HG03432 (cell line): ENCODE measurements at regions not wholly inside any gene's neighbourhood (a gene's known extent, or its start where the extent isn't known, plus 50 kb on each side); places are given as distances from the start of the nearest gene placed in this dataset.

Experiments used
- ATAC-seq: cut with Tn5 transposase; IDR thresholded peaks from one replicate; pipeline ENCODE4 v1.9.1; 2021; ENCODE audit warnings: mild to moderate bottlenecking, moderate library complexity; ENCODE audit not compliant: unreplicated experiment

GRCh38 chr5:23253621-23254198 is 253.7 kb upstream of the PRDM9 start:
- ATAC-seq: no peak

DNA sequence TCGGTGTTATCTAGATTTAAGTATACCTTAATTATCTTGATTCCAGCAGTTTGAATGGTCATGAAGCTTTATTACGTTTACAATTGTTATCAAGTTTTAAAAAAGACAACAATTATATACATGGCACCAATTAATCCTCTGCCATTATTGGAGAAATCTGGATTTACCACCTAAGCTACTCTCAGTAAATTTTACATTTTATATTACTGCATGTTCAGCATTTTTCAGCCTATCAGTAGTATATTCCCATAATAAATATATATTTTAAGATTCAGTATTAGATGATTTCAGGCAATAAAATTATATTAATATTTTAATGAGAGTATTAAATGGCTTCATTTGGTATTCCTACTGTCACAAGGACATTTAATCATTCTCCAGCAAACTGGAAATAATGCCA is 264.5 kb upstream of the PRDM9 start:
- no peak for ATAC-seq

DNA sequence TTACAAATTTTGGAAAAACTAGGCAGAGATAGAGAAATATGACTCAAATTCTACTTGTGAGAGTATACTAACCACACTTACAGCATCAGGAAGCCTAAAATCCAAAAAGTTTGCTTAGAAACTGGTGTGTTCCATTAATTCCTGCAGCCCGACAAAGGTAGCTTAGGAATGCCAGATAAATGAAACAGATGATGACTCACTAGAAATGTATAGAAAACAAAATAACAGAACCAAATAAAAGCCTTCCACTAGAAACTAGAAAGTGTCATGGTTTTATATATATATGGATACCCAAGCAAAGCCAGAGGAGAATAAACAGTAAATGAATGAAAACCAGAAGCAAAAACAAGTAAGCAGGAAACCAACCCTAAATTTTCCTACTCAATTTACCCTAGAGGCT is 272.2 kb upstream of the PRDM9 start:
- ATAC-seq: no peak

DNA sequence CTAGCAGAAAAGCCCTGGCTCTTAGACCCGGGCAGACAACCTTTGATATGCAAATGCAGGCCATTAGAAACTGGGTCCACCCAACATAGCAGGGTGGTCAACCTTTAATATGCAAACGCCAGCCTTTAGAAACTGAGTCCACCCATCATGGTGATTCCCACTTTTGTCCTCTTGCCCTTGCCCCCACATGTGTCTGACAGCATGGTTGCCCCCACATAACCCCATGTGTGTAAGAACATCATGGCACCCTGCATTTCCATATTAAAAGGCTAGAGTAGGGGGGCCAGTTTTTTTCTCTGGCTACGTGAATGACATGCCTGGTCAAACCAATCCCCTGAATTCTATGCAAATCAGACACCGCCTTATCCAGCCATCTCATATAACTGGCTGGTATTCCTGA is 273.2 kb upstream of the PRDM9 start:
- ATAC-seq: no peak

DNA sequence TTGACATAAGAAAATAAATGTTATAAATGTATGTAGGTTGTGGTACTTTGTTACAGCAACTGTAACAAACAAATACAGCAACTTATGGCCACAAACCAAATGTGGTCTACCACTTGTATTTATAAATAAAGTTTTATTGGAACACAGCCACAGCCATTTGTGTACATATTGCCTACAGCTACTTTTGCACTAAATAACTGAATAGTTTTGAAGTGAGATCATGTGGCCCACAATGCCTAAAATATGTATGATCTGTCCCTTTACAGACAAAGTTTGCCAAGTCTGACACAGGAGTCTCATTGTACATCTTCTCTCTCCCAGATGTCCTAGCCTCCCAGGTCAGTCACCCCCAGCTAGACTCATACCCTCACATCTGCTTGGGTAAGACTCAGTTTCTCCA is 283.6 kb upstream of the PRDM9 start:
- ATAC-seq: no peak

DNA sequence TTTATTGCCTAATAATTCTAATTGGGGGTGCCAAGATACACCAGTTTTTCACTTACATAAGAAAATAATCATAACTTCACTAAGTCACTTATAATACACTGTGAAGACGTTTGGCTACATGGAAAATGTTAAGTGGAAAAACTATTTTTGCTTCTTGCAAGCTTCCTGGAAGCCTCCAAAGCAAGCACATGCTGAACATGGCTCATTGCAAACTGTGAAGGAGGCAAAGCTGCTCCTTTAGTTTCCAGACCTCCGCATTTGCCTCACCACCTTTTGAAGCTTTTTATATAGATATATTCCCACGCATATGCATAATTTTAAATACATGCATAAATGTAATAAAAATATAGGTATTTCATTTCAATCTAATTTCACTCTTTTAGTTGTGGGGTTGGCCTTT is 285.6 kb upstream of the PRDM9 start:
- ATAC-seq: no peak

DNA sequence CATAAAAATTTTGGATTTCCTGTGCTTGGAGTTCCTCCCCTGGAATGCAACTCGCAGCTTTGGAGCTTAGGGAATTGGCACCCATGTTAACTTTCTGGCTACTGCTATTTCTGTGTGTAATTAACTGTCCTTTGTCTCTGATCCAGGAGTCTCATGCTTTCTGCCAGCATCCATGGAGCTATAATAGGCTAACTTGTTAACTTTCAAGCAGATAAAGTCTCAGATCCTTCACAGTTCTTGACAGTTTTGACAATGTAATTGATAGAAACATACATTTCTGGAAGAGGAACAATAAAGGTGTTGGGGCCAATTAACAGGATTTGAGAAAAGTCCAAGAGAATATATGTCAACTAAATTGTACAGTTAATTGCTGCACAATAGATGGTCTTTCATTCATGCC is 290.2 kb upstream of the PRDM9 start:
- no peak for ATAC-seq

- no peak for ATAC-seq
Measured at GRCh38 chr5:23216345-23216744, 291.1 kb upstream of the PRDM9 start.

DNA sequence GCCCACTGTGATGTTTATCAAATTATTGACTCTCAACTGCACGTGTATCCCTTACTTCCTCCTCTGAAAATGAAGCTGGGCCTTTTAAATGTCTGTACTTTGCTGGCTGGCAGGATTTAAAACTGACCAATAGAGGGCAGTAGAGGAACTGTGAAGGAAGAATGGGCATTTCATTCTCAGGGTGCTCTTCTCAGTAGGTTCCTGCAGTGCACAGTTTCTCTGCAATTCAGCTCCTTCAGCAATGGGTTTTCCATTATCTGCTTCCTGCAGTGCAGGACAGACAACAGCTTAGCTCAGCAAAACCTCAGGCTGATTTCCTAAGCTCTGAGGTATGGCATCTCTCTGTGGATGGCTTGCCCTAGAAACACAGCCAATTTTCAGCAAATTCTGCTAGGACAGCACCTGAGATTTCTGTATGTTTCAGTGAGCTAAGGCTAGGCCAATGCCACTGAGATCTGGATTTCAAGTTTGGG is 298.4 kb upstream of the PRDM9 start:
- ATAC-seq: peak; percentile 86

DNA sequence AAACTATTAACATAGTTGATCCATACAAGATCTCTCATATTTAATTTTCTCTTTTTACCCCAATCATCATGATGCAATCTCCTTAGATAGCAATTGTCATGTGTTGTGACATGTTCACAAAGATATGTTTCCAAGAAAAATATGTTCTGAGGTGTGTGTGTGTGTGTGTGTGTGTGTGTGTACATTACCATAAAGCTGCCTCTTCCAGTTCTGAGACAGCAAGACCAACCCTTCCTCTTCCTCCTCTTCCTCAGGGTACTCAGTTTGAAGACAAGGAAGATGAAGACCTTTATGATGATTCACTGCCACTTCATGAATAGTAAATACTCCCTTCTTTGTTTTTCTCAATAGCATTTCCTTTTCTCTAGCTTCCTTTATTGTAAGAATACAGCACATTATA is 303.3 kb upstream of the PRDM9 start:
- ATAC-seq: no peak

DNA sequence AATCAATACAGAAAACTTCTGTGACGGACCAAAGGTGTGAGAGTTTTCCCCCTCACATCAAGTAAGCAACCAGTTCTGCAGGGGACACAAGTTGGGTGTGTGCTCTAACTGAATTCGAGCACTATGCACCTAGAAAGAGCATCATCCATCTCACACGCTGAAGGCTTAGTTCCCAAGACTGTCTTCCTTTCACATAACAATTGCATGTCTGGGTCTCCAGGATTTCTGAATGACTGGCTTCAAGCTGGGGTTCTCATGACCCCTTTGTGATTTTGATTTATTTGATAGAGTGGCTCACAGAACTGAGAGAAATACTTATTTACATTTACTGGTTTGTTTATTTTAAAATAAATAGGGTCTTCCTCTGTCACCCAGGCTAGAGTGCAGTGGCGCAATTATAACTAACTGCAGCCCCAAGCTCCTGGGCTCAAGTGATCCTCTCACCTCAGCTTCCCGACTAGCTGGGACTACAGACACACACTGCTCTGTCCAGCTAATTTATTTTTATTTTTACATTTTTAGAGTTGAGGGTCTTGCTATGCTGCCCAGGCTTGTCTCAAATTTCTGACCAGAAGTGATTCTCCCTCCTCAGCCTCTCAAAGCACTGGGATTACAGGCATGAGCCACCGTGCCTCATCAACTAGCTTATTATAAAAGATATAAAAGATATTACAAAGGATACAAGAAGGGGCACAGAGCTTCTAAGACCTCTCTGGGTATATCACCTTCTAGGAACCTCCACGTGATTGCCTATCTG is 316.7 kb upstream of the CDH12 start:
- no peak for ATAC-seq

- no peak for ATAC-seq
Measured at GRCh38 chr5:23164971-23165370, 311.8 kb upstream of the CDH12 start.

DNA sequence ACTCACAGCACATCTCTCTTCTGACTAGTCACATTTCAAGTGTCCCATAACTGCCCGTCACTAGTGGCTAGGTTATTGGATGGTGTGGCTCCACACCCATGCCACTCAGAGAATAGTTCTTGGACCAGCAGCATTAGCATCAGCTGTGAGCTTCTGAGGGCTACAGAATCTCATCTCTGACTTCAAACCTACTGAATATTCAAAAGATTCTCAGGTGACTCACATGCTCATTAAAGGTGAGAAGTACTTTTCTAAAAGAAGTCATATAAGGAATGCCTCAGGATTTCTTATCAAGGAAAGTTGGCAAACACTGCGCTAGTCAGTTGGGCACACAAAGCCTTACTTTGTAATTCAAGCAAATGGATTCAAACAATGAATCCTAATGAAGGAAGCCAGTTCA is 305.0 kb upstream of the CDH12 start:
- no peak for ATAC-seq

GRCh38 chr5:23157716-23158115 is 304.6 kb upstream of the CDH12 start:
- no peak for ATAC-seq

DNA sequence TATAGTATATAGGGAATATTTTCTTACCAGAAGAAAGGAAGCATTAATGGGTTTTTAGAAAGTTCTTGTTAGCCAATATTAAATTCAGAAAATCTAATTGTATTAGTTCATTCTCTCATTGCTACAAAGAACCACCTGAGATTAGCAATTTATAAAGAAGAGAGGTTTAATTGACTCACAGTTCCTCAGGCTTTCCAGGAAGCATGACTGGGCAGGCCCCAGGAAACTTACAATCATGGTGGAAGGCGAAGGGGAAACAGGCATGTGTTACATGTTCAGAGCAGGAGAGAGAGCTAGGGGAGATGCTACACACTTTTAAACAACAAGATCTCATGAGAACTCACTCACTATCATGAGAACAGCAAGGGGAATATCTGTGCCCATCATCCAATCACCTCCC is 304.0 kb upstream of the CDH12 start:
- ATAC-seq: no peak

DNA sequence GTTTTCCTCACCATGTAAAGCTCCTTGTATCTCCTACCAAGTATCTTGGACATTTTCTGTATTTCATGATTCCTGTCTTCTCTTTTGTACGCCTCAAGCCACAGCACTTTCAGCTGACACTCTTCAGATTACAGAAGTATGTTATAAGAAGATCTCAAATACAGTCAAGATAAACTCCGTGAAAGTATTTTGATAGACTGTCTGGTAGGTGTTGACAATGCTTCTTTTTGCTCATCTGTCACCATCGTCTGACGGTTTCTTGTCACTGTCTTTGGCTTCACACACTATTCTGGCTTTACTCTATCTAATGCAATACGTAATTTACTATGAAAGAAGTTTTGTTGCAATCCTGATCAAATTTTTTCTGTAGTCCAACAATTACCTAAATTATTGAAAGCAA is 294.5 kb upstream of the CDH12 start:
- ATAC-seq: no peak

DNA sequence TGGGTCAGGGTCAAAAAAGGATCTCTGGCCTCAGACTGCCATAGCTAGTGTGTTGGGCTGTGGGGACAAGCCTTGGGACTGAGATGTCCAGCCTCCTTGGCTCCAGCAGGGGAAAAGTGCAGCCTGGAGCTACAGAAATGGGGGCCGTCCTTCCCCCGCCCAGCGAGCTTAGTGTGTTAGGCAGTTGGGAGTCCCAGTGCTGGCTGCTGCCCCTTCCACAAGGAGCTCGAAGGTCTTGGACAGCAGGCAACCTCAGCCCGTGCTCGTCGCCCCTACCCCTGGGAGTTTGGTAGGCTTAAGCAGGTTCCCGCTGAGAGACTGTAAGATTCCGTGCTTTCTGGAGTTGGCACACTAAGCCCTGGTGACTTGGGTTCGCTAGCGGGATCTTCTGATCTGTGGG is 293.0 kb upstream of the CDH12 start:
- ATAC-seq: no peak

DNA sequence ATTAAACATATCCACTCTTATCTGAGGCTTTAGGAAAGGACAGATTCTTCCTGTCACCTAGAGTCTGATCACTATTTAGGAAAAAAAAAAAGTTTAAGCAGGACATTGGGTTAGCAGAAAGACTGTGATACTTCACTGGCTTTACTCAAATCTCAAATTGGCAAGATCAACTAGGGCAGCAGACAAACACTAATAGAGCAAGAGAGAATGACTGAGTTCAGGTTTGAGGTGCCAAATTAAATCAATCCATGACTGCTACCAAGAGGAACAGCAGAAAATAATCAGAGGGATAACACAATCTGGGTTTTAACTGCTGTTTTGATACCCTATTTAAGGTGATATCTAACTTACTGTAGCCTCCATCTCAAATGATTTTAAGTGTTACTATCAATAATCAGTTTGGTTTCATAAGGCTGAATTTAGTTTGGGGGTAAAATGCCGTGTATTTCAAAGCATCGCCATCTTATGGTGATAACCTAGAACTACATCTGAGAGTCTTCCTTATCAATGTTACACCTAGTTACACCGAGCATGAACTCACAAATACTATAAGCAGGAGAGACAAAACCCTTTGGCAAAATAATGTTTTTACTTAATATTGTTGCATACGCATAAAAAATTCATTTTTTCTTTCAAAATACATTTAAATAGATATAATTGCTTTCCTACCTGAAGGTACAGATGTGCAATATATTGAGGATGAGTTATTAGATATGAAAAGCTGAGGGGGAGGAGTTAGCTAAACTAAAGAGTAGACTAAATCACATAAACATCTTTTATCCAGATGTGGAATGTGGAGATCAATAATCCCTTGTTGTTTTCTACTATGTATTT is 286.4 kb upstream of the CDH12 start:
- peak; percentile 71 for ATAC-seq

GRCh38 chr5:23136958-23137357 is 283.8 kb upstream of the CDH12 start:
- ATAC-seq: no peak

- no peak for ATAC-seq
Measured at GRCh38 chr5:23132231-23132630, 279.1 kb upstream of the CDH12 start.

GRCh38 chr5:23112237-23112636 is 259.1 kb upstream of the CDH12 start:
- ATAC-seq: no peak

- ATAC-seq: no peak
Measured at GRCh38 chr5:23105021-23105420, 251.9 kb upstream of the CDH12 start.
